GM23338 (cell line): ENCODE measurements at regions not wholly inside any gene's neighbourhood (a gene's known extent, or its start where the extent isn't known, plus 50 kb on each side); places are given as distances from the start of the nearest gene placed in this dataset.

Experiments used
- ATAC-seq: fragments of 200-7000 bp; cut with Tn5 transposase; 3 replicates; pipeline ENCODE4 v1.9.1; 2020
- DNase-seq: peaks from one replicate; pipeline ENCODE4 v3.0.0-alpha.2; 2015; ENCODE audit warnings: low spot score
- H2AFZ ChIP-seq: fragments of 200-600 bp; sonication (generic); 2 replicates; pipeline ENCODE4 v1.8.0; 2016; ENCODE audit warnings: antibody characterized with exemption, mild to moderate bottlenecking, moderate library complexity
- H3F3A ChIP-seq: fragments of 200-600 bp; sonication (generic); replicated peaks from 2 replicates; pipeline ENCODE4 v1.8.0; 2017; ENCODE audit warnings: antibody characterized with exemption, mixed run types, low read depth
- H3K27ac ChIP-seq: fragments of 200-600 bp; sonication (generic); 2 replicates; pipeline ENCODE4 v1.6.1; 2016; ENCODE audit warnings: low read depth
- H3K27me3 ChIP-seq: fragments of 200-600 bp; sonication (generic); 2 replicates; pipeline ENCODE4 v1.8.0; 2016; ENCODE audit warnings: mild to moderate bottlenecking, mixed run types, moderate library complexity; ENCODE audit not compliant: insufficient read depth
- H3K36me3 ChIP-seq: fragments of 200-600 bp; sonication (generic); 2 replicates; pipeline ENCODE4 v1.8.0; 2016; ENCODE audit warnings: mild to moderate bottlenecking; ENCODE audit not compliant: insufficient read depth
- H3K4me1 ChIP-seq: fragments of 200-600 bp; sonication (generic); 2 replicates; pipeline ENCODE4 v1.8.0; 2016; ENCODE audit warnings: mild to moderate bottlenecking, moderate library complexity; ENCODE audit not compliant: insufficient read depth
- H3K4me2 ChIP-seq: fragments of 200-600 bp; sonication (generic); 2 replicates; pipeline ENCODE4 v1.7.1; 2017; ENCODE audit warnings: mixed run types
- H3K4me3 ChIP-seq: fragments of 200-600 bp; sonication (generic); 2 replicates; pipeline ENCODE4 v1.6.1; 2016; ENCODE audit warnings: mixed run types
- H3K79me2 ChIP-seq: fragments of 200-600 bp; sonication (generic); replicated peaks from 2 replicates; pipeline ENCODE4 v1.8.0; 2017; ENCODE audit warnings: mild to moderate bottlenecking; ENCODE audit not compliant: insufficient read depth
- H3K9me2 ChIP-seq: fragments of 200-600 bp; sonication (generic); 2 replicates; pipeline ENCODE4 v1.8.0; 2017; ENCODE audit not compliant: insufficient read depth
- H4K20me1 ChIP-seq: fragments of 200-600 bp; sonication (generic); replicated peaks from 2 replicates; pipeline ENCODE4 v1.8.0; 2017; ENCODE audit warnings: mild to moderate bottlenecking; ENCODE audit not compliant: insufficient read depth
- H3K27ac Mint-ChIP-seq: 2 replicates; pipeline ENCODE4 v1.8.0; 2020; ENCODE audit warnings: inconsistent platforms, mild to moderate bottlenecking, moderate library complexity, mixed read lengths
- H3K27me3 Mint-ChIP-seq: 3 replicates; pipeline ENCODE4 v1.8.0; 2022; ENCODE audit warnings: low read depth, mild to moderate bottlenecking, moderate library complexity, mixed read lengths, inconsistent platforms; ENCODE audit not compliant: insufficient read depth, poor library complexity
- H3K36me3 Mint-ChIP-seq: 3 replicates; pipeline ENCODE4 v1.8.0; 2021; ENCODE audit warnings: low read depth, mild to moderate bottlenecking, inconsistent platforms, moderate library complexity, mixed read lengths
- H3K4me1 Mint-ChIP-seq: 3 replicates; pipeline ENCODE4 v1.8.0; 2020; ENCODE audit warnings: mild to moderate bottlenecking, inconsistent platforms, mixed read lengths
- H3K4me3 Mint-ChIP-seq: 3 replicates; pipeline ENCODE4 v1.8.0; 2021; ENCODE audit warnings: moderate library complexity, mild to moderate bottlenecking, inconsistent platforms, mixed read lengths
- H3K9me3 Mint-ChIP-seq: 3 replicates; pipeline ENCODE4 v1.8.0; 2020; ENCODE audit warnings: moderate library complexity, mild to moderate bottlenecking, inconsistent platforms, mixed read lengths
- CREB1 ChIP-seq: fragments of 250-450 bp; sonication (Bioruptor Pico); IDR thresholded peaks from 2 replicates; pipeline ENCODE4 v1.5.0; 2020; ENCODE audit warnings: low read depth, mild to moderate bottlenecking, moderate library complexity
- EZH2 ChIP-seq: fragments of 200-600 bp; sonication (generic); IDR thresholded peaks from one replicate; pipeline ENCODE4 v1.8.0; 2017; ENCODE audit warnings: antibody characterized with exemption, mild to moderate bottlenecking, low read depth; ENCODE audit not compliant: unreplicated experiment
- EZH2phosphoT487 ChIP-seq: fragments of 200-600 bp; sonication (generic); IDR thresholded peaks from one replicate; pipeline ENCODE4 v1.8.1; 2018; ENCODE audit warnings: antibody characterized with exemption; ENCODE audit not compliant: unreplicated experiment
- JUNB ChIP-seq: IDR thresholded peaks from one replicate; pipeline ENCODE4 v1.6.1; 2016; ENCODE audit warnings: antibody characterized with exemption; ENCODE audit not compliant: unreplicated experiment
- STAT1 ChIP-seq: IDR thresholded peaks from one replicate; pipeline ENCODE4 v1.6.1; 2016; ENCODE audit warnings: antibody characterized with exemption; ENCODE audit not compliant: unreplicated experiment
- ZNF114 ChIP-seq: fragments of 250-450 bp; sonication (Bioruptor Pico); IDR thresholded peaks from 2 replicates; pipeline ENCODE4 v1.5.0; 2020; ENCODE audit warnings: mild to moderate bottlenecking, moderate library complexity
- TF ChIP-seq, protein P1 (sequence below): fragments of 250-450 bp; sonication (Bioruptor Pico); IDR thresholded peaks from 2 replicates; pipeline ENCODE4 v1.5.0; 2020; ENCODE audit warnings: mild to moderate bottlenecking, moderate library complexity
- TF ChIP-seq, protein P2 (sequence below): IDR thresholded peaks from one replicate; pipeline ENCODE4 v1.6.1; 2018; ENCODE audit warnings: antibody characterized with exemption; ENCODE audit not compliant: unreplicated experiment
- TF ChIP-seq, protein P3 (sequence below): IDR thresholded peaks from 2 replicates; pipeline ENCODE4 v1.6.1; 2016; ENCODE audit warnings: antibody characterized with exemption

DNA sequence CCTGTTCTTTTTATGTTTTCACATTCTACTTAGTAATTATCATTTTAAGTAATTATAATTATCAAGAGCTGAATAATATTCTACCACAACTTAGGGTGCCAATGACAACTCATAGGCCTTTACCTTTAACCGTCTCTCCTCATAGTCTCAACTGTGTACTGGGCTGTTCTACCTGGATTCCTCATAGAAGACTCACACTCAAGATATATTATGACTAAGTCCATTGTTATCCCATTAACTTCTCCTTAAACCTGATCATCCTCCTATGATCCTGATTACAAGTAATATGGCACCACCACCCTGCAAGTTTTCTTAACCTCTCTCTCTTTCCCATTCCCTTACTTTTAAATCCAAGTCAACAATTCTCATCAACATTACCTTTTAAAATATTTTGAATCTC lies 285.9 kb upstream of the VEPH1 start (continued):
- TF ChIP-seq, protein P1, sequence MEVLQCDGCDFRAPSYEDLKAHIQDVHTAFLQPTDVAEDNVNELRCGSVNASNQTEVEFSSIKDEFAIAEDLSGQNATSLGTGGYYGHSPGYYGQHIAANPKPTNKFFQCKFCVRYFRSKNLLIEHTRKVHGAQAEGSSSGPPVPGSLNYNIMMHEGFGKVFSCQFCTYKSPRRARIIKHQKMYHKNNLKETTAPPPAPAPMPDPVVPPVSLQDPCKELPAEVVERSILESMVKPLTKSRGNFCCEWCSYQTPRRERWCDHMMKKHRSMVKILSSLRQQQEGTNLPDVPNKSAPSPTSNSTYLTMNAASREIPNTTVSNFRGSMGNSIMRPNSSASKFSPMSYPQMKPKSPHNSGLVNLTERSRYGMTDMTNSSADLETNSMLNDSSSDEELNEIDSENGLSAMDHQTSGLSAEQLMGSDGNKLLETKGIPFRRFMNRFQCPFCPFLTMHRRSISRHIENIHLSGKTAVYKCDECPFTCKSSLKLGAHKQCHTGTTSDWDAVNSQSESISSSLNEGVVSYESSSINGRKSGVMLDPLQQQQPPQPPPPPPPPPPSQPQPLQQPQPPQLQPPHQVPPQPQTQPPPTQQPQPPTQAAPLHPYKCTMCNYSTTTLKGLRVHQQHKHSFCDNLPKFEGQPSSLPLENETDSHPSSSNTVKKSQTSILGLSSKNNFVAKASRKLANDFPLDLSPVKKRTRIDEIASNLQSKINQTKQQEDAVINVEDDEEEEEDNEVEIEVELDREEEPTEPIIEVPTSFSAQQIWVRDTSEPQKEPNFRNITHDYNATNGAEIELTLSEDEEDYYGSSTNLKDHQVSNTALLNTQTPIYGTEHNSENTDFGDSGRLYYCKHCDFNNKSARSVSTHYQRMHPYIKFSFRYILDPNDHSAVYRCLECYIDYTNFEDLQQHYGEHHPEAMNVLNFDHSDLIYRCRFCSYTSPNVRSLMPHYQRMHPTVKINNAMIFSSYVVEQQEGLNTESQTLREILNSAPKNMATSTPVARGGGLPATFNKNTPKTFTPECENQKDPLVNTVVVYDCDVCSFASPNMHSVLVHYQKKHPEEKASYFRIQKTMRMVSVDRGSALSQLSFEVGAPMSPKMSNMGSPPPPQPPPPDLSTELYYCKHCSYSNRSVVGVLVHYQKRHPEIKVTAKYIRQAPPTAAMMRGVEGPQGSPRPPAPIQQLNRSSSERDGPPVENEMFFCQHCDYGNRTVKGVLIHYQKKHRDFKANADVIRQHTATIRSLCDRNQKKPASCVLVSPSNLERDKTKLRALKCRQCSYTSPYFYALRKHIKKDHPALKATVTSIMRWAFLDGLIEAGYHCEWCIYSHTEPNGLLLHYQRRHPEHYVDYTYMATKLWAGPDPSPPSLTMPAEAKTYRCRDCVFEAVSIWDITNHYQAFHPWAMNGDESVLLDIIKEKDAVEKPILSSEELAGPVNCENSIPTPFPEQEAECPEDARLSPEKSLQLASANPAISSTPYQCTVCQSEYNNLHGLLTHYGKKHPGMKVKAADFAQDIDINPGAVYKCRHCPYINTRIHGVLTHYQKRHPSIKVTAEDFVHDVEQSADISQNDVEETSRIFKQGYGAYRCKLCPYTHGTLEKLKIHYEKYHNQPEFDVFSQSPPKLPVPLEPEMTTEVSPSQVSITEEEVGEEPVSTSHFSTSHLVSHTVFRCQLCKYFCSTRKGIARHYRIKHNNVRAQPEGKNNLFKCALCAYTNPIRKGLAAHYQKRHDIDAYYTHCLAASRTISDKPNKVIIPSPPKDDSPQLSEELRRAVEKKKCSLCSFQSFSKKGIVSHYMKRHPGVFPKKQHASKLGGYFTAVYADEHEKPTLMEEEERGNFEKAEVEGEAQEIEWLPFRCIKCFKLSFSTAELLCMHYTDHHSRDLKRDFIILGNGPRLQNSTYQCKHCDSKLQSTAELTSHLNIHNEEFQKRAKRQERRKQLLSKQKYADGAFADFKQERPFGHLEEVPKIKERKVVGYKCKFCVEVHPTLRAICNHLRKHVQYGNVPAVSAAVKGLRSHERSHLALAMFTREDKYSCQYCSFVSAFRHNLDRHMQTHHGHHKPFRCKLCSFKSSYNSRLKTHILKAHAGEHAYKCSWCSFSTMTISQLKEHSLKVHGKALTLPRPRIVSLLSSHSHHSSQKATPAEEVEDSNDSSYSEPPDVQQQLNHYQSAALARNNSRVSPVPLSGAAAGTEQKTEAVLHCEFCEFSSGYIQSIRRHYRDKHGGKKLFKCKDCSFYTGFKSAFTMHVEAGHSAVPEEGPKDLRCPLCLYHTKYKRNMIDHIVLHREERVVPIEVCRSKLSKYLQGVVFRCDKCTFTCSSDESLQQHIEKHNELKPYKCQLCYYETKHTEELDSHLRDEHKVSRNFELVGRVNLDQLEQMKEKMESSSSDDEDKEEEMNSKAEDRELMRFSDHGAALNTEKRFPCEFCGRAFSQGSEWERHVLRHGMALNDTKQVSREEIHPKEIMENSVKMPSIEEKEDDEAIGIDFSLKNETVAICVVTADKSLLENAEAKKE (CRISPR knock-in tag): no peak
- TF ChIP-seq EZH2 (no peak), ZNF114 (CRISPR knock-in tag) (no peak)
- TF ChIP-seq, protein P2, sequence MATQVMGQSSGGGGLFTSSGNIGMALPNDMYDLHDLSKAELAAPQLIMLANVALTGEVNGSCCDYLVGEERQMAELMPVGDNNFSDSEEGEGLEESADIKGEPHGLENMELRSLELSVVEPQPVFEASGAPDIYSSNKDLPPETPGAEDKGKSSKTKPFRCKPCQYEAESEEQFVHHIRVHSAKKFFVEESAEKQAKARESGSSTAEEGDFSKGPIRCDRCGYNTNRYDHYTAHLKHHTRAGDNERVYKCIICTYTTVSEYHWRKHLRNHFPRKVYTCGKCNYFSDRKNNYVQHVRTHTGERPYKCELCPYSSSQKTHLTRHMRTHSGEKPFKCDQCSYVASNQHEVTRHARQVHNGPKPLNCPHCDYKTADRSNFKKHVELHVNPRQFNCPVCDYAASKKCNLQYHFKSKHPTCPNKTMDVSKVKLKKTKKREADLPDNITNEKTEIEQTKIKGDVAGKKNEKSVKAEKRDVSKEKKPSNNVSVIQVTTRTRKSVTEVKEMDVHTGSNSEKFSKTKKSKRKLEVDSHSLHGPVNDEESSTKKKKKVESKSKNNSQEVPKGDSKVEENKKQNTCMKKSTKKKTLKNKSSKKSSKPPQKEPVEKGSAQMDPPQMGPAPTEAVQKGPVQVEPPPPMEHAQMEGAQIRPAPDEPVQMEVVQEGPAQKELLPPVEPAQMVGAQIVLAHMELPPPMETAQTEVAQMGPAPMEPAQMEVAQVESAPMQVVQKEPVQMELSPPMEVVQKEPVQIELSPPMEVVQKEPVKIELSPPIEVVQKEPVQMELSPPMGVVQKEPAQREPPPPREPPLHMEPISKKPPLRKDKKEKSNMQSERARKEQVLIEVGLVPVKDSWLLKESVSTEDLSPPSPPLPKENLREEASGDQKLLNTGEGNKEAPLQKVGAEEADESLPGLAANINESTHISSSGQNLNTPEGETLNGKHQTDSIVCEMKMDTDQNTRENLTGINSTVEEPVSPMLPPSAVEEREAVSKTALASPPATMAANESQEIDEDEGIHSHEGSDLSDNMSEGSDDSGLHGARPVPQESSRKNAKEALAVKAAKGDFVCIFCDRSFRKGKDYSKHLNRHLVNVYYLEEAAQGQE: no peak

DNA sequence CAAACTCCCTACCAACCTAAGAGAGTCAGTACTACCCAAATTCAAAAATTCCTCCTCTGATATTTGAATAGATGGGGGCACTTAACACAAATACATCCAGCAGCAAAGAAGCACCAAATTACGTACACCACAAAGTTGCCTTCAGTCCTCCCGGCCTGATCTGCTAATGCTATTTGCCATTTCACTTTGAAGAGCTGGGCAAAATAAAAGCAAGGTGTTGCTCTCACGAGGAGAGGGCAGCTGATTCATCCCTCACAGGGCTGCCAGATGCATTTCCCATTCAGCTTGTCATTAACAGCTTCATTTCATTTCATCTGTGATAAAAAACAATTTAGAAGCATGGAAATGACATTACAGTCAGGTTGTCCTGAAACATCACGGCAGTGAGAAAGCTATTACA lies 283.4 kb upstream of the VEPH1 start:
- no peak overlapping the region for H3K27ac Mint-ChIP-seq
- no peaks in the 10 kb centered on the region for H3K36me3 Mint-ChIP-seq
- Histone ChIP-seq H3K36me3 (no peaks in the 10 kb centered on the region), H3K27me3 (no peaks in the 10 kb centered on the region), H3K9me2 (peaks cover 11% of the 10 kb centered on the region; the same call in 1 of the 2 replicates), H4K20me1 (no peaks in the 10 kb centered on the region), H3K79me2 (no peaks in the 10 kb centered on the region), H3K4me2 (no peak overlapping the region), H3K4me1 (no peaks in the 10 kb centered on the region), H3K4me3 (no peak overlapping the region), H3K27ac (no peak overlapping the region), H3F3A (no peaks in the 10 kb centered on the region), H2AFZ (no peak overlapping the region)
- no peak for ATAC-seq
- H3K4me3 Mint-ChIP-seq: no peak overlapping the region
- no peak for DNase-seq
- H3K27me3 Mint-ChIP-seq: peaks cover 3% of the 10 kb centered on the region
- H3K9me3 Mint-ChIP-seq: no peaks in the 10 kb centered on the region
- H3K4me1 Mint-ChIP-seq: no peaks in the 10 kb centered on the region
- no peak for TF ChIP-seq JUNB
- TF ChIP-seq EZH2phosphoT487: no peak
- TF ChIP-seq, protein P3, sequence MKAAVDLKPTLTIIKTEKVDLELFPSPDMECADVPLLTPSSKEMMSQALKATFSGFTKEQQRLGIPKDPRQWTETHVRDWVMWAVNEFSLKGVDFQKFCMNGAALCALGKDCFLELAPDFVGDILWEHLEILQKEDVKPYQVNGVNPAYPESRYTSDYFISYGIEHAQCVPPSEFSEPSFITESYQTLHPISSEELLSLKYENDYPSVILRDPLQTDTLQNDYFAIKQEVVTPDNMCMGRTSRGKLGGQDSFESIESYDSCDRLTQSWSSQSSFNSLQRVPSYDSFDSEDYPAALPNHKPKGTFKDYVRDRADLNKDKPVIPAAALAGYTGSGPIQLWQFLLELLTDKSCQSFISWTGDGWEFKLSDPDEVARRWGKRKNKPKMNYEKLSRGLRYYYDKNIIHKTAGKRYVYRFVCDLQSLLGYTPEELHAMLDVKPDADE: no peak
- TF ChIP-seq STAT1: no peak
- no peak for TF ChIP-seq ZNF114 (CRISPR knock-in tag)
- no peak for TF ChIP-seq CREB1 (CRISPR knock-in tag)
- TF ChIP-seq EZH2: no peak
